ENCODE measurements at regions not wholly inside any gene's neighbourhood (a gene's known extent, or its start where the extent isn't known, plus 50 kb on each side); places are given as distances from the start of the nearest gene placed in this dataset.

- no peak overlapping the region for H3K4me3 ChIP-seq (ENCODE audit: low read depth, low read length)
- no peak for DNase-seq (ENCODE audit: low read depth)
- TF ChIP-seq, protein P1, sequence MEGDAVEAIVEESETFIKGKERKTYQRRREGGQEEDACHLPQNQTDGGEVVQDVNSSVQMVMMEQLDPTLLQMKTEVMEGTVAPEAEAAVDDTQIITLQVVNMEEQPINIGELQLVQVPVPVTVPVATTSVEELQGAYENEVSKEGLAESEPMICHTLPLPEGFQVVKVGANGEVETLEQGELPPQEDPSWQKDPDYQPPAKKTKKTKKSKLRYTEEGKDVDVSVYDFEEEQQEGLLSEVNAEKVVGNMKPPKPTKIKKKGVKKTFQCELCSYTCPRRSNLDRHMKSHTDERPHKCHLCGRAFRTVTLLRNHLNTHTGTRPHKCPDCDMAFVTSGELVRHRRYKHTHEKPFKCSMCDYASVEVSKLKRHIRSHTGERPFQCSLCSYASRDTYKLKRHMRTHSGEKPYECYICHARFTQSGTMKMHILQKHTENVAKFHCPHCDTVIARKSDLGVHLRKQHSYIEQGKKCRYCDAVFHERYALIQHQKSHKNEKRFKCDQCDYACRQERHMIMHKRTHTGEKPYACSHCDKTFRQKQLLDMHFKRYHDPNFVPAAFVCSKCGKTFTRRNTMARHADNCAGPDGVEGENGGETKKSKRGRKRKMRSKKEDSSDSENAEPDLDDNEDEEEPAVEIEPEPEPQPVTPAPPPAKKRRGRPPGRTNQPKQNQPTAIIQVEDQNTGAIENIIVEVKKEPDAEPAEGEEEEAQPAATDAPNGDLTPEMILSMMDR (IDR thresholded peaks at IDR 0.05; ENCODE audit: low read depth, low read length, missing control alignments), result no peak
Measured at GRCh38 chr5:175220549-175220948, 223.4 kb downstream of the DRD1 start.

DNA sequence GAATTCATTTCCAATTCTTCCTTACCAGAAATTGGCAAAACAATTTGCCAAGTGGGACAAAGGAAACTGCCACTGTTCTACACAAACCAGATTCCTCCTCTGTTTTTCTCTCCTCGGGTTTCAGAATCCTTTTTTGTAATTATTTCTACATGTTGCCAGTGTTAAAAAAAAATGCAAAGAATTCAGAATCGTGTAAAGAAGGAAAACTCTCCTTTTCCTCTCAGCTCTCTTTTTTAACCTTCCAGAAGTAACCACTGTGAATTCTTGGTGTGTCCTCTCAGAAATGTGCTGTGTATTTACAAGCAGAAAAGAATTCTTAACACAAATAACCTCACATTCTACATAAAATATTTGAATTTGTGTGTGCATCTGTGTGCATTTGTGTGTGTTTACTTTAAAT lies 224.6 kb downstream of the DRD1 start:
- H3K4me3 ChIP-seq (ENCODE audit: low read depth, low read length), result no peak overlapping the region
- DNase-seq (ENCODE audit: low read depth), result no peak
- TF ChIP-seq, protein P1 (IDR thresholded peaks at IDR 0.05; ENCODE audit: low read depth, low read length, missing control alignments), result no peak

DNA sequence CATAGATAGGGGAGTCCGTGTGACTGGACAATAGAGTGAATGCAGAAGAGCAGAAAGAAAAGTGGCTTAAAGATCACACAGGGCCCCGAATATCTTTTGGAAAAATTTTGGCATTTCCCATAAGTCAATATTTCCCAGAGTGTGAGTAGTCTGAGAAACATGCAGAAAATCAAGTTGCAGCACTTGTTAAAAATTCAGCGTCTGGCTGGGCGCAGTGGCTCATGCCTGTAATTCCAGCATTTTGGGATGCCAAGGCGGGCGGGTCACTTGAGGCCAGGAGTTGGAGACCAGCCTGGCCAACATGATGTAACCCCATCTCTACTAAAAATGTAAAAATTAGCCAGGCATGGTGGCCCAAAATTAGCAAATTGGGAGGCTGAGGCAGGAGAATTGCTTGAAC lies 227.0 kb downstream of the DRD1 start:
- no peak overlapping the region for H3K4me3 ChIP-seq (ENCODE audit: low read depth, low read length)
- no peak for DNase-seq (ENCODE audit: low read depth)
- TF ChIP-seq, protein P1 (IDR thresholded peaks at IDR 0.05; ENCODE audit: low read depth, low read length, missing control alignments), result no peak

- TF ChIP-seq, protein P1 (IDR thresholded peaks at IDR 0.05; ENCODE audit: low read depth, low read length, missing control alignments), result no peak
- DNase-seq (ENCODE audit: low read depth), result no peak
Measured at GRCh38 chr5:175215906-175216305, 228.1 kb downstream of the DRD1 start.

GRCh38 chr5:175214152-175214551 lies 229.8 kb downstream of the DRD1 start:
- TF ChIP-seq, protein P1 (IDR thresholded peaks at IDR 0.05; ENCODE audit: low read depth, low read length, missing control alignments), result no peak
- DNase-seq (ENCODE audit: low read depth), result no peak
- no peak overlapping the region for H3K4me3 ChIP-seq (ENCODE audit: low read depth, low read length)

More at GRCh38 chr5:175215906-175216305, 228.1 kb downstream of the DRD1 start:
- H3K4me3 ChIP-seq (ENCODE audit: low read depth, low read length), result no peak overlapping the region

DNA sequence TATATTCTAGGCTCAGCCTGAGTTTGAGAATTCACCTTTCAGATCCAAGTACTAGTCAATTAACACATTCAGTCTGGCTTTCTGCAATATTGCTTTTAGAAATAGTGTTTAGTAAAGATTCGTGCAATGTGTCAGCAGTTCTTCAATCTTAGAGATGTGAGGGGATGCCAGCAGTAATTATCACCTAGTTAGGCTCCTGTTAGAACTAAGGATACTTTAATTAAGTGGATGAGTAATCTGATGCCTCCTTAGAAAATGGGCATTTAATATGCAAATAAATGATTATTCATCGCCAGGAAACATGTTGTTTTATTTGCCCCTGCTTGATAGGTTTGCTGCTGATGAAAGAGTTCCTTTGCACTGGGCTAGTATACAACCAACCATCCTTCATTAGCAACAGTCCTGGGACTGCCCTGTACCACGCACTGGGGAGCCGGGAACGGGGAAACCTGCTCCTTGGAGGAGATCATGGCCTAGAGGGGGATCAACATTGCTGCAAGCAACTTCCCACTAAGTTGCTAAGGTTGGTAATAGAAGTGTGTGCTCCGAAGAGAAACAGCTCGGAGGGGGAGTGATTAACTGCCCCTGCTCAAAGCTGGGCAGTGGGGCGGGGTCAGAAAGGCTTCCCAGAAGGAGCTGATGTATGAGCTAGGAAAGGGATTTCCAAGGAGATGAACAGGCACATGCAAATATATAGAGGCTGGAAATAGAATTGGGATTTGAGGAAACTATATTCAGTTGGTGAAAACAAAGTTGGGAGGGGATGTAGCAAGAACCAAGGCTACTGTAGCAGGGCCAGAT lies 231.8 kb downstream of the DRD1 start:
- TF ChIP-seq, protein P1 (IDR thresholded peaks at IDR 0.05; ENCODE audit: low read depth, low read length, missing control alignments), result no peak
- DNase-seq (ENCODE audit: low read depth), result no peak
- no peak overlapping the region for H3K4me3 ChIP-seq (ENCODE audit: low read depth, low read length)

Measured in GM12864 (cell line).